Stimulated activated memory B cell treated with anti-CD40 and anti-IgM and Interleukin-4, amounts not matched to agents 10 μg/mL and 1 μg/mL and 100 μg/mL, for 72 hours (primary cell): ENCODE measurements at regions not wholly inside any gene's neighbourhood (a gene's known extent, or its start where the extent isn't known, plus 50 kb on each side); places are given as distances from the start of the nearest gene placed in this dataset.
"Not testable (repeated sequence)": the region's sequence is repeated elsewhere in the genome, so short reads cannot be mapped to it uniquely, and the experiment has no call there.

Experiments used
- ATAC-seq: fragments of 150-1000 bp; cut with Tn5 transposase; 2 replicates; pipeline ENCODE4 v1.10.0; 2021
- H3K27ac Mint-ChIP-seq: one replicate; pipeline ENCODE4 v1.8.0; 2022; ENCODE audit warnings: mild to moderate bottlenecking, mixed read lengths
- H3K27me3 Mint-ChIP-seq: one replicate; pipeline ENCODE4 v1.8.0; 2022; ENCODE audit warnings: mixed read lengths
- H3K36me3 Mint-ChIP-seq: one replicate; pipeline ENCODE4 v1.8.0; 2022; ENCODE audit warnings: mixed read lengths
- H3K4me1 Mint-ChIP-seq: one replicate; pipeline ENCODE4 v1.8.0; 2022; ENCODE audit warnings: mixed read lengths
- H3K4me3 Mint-ChIP-seq: one replicate; pipeline ENCODE4 v1.8.0; 2022; ENCODE audit warnings: mild to moderate bottlenecking, moderate library complexity, mixed read lengths
- H3K9me3 Mint-ChIP-seq: one replicate; pipeline ENCODE4 v1.8.0; 2022; ENCODE audit warnings: mixed read lengths

DNA sequence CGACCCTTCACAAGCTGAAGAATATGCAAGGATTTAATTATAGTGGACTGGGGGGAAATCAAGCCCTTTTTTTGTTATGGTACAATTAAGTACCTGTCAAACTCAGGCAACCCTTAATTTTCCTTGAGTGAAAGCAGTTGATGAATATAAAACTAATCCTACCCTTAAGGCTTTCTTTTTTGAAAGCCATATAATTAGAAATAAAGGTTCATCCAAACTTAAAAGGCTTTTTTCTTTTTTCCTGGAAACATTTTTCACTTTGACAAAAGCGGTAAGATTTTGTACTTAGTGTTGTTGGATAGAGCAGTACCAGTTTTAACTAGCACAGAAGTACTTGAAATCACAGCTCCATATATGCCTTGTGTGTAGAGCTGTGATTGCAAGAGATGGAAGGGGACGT is 91.9 kb upstream of the MANSC4 start:
- Mint-ChIP-seq H3K4me1 (no peaks in the 10 kb centered on the region), H3K4me3 (no peak overlapping the region), H3K27me3 (no peaks in the 10 kb centered on the region), H3K36me3 (no peaks in the 10 kb centered on the region), H3K27ac (no peak overlapping the region), H3K9me3 (peaks cover 2% of the 10 kb centered on the region)
- ATAC-seq: no peak

DNA sequence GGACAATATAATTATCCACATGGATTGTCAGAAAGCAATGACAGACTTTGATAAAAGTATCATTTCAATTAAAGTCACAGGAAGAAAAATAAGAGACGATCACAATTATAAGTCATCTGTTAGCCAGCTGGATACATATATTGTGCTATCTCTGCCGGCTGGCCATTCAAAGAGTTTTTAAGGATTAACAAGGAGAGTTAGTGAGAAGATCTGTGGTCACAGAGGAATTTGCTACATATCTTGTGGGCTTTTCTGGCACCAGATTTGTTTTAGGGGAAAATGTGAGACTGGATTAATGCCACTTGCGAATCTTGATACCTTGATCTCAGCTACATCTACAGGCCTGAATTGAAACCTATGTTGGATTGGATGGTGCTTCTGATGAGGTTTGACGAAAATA is 90.9 kb upstream of the MANSC4 start:
- Mint-ChIP-seq H3K36me3 (no peaks in the 10 kb centered on the region), H3K4me3 (no peak overlapping the region), H3K27ac (no peak overlapping the region), H3K27me3 (no peaks in the 10 kb centered on the region), H3K9me3 (peaks cover 2% of the 10 kb centered on the region), H3K4me1 (no peaks in the 10 kb centered on the region)
- ATAC-seq: no peak

DNA sequence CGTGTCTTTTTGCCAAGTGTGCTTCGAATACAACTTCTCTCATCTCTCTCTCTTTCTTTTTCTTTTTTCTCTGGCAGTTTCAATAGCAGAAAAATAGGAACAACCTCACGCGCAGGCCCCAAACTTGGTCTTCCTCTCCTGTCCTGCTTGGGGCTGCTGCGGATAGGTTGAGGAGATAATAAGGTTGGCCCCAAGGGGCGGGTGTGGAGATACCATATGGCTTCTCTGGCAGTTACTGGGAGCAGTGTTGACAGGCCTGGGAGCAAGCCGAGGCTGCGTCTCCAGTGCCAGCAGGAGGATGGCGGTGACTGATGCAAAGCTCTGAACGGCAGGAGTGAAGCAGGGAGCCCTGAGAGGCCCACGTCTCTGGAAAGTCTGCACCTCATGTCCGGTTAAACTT is 89.5 kb upstream of the MANSC4 start:
- H3K27me3 Mint-ChIP-seq: no peaks in the 10 kb centered on the region
- ATAC-seq: no peak
- no peak overlapping the region for H3K4me3 Mint-ChIP-seq
- H3K9me3 Mint-ChIP-seq: peaks cover 2% of the 10 kb centered on the region
- no peaks in the 10 kb centered on the region for H3K36me3 Mint-ChIP-seq
- no peaks in the 10 kb centered on the region for H3K4me1 Mint-ChIP-seq
- no peak overlapping the region for H3K27ac Mint-ChIP-seq

DNA sequence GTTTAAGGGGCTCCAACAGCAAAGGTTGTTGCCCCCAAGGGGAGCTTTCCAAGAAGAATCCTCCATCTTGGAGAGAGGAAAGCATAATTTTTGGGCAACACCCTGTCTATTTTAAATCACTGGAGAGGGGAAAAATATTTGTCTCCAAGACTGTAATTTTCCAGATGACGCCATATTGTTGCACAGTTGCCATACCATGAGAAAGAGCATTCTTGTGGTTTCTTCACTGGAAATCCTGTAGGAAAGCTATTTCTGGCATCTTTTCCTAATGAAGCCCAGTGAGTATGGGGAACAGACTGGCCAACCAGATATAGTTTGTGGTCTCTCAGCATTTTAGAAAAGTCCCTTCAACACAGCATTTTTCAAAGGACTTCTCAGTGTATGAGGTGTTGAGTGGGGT is 88.1 kb upstream of the MANSC4 start:
- no peak for ATAC-seq
- H3K27ac Mint-ChIP-seq: no peak overlapping the region
- no peak overlapping the region for H3K4me3 Mint-ChIP-seq
- H3K4me1 Mint-ChIP-seq: no peaks in the 10 kb centered on the region
- H3K9me3 Mint-ChIP-seq: peaks cover 2% of the 10 kb centered on the region
- no peaks in the 10 kb centered on the region for H3K36me3 Mint-ChIP-seq
- H3K27me3 Mint-ChIP-seq: no peaks in the 10 kb centered on the region

DNA sequence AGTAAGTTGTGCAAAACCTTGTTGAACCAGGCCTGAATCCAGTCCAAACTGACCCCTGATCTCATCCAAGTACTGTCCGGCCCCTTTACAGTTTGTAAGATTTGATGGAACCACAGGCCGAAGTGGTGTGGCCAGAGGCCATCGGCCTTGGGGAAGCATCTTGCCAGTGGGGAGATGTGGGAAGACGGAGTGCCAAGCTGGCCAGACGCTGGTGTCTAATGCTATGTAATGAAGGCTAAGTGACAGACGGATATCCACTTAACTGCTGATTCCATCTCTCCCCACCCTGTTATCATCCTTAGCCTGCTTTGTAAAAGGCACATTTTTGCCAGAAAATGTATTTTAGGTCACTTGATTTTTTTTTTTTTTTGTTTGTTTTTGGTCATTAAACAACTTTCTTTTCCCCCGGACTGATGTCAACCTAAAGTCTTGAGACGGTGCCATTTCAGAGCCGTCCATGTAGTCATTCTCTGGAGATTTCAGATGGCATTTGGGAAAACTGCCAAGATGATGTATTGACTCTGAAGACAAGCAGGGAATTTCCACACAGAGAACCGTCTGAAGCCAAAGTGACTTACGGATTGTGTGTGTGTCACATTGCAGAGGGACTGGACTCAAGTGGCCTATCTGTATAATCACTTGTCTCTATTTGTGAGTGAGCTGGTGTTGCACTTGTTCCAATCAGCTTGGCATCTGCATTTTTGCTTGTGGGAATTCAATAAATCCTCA is 86.5 kb upstream of the MANSC4 start:
- Mint-ChIP-seq H3K4me1 (no peaks in the 10 kb centered on the region), H3K9me3 (no peaks in the 10 kb centered on the region), H3K36me3 (no peaks in the 10 kb centered on the region), H3K27me3 (no peaks in the 10 kb centered on the region), H3K27ac (no peak overlapping the region), H3K4me3 (no peak overlapping the region)
- no peak for ATAC-seq

DNA sequence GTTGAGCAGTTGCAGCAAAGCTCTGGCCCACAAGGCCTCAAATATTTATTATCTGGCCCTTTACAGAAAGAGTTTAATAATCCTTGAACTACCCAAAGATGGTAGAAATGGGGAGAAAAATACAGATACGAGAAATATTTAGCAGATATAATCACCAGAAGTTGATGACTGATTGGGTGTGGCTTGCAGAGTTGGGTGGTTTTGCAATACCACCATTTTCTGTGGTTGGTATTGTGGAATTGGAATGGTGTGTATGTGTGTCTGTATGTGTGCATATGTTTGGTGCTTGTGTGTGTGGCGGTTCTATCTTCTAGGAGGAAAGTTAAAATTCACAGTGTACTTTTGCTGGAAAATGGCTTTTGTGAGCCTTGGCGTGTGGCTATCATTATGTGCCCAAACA is 85.4 kb upstream of the MANSC4 start:
- Mint-ChIP-seq H3K4me3 (no peak overlapping the region), H3K27ac (no peak overlapping the region), H3K4me1 (no peaks in the 10 kb centered on the region), H3K9me3 (no peaks in the 10 kb centered on the region), H3K27me3 (no peaks in the 10 kb centered on the region), H3K36me3 (no peaks in the 10 kb centered on the region)
- no peak for ATAC-seq

DNA sequence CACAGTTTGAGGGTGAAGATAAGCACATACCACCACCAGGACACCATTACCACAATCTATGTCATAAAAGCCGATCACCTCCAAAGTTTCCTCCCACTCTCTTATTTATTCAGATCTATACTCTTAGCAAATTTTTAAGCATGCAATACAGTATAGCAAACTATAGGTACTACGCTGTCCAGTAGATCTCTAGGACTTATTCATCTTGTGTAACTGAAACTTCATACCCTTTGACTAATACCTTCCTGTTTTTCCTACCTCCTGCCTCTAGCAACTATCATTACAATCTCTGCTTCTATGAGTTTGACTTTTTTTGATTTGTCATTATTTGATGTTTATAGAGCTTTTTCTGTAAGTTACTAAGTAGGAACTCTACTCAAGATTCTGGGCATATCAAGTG is 84.5 kb upstream of the MANSC4 start:
- no peak overlapping the region for H3K4me3 Mint-ChIP-seq
- H3K27me3 Mint-ChIP-seq: no peaks in the 10 kb centered on the region
- H3K4me1 Mint-ChIP-seq: no peaks in the 10 kb centered on the region
- no peak overlapping the region for H3K27ac Mint-ChIP-seq
- H3K9me3 Mint-ChIP-seq: no peaks in the 10 kb centered on the region
- H3K36me3 Mint-ChIP-seq: no peaks in the 10 kb centered on the region
- ATAC-seq: no peak

DNA sequence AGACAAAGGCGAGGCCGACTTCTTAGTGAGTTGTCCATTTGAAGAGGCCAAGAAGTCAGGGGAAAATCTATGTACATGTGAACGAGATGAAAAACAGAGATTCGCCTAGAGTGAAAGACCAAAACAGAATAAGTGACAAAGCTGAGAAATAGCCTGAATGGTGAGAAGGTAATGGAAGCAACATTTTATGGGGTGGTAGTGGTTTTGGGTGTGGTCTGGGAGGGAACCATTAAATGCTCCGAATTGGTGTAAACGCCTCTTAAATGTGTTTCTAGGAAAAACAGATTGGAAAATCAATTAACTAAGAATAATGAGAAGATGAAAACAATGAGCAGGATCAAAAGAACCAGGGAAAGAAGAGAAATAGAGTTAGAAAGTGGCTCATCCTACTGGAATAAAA is 83.8 kb upstream of the MANSC4 start:
- Mint-ChIP-seq H3K27me3 (peaks cover 5% of the 10 kb centered on the region), H3K4me3 (no peak overlapping the region), H3K36me3 (no peaks in the 10 kb centered on the region), H3K9me3 (no peaks in the 10 kb centered on the region), H3K27ac (no peak overlapping the region), H3K4me1 (no peaks in the 10 kb centered on the region)
- ATAC-seq: no peak

DNA sequence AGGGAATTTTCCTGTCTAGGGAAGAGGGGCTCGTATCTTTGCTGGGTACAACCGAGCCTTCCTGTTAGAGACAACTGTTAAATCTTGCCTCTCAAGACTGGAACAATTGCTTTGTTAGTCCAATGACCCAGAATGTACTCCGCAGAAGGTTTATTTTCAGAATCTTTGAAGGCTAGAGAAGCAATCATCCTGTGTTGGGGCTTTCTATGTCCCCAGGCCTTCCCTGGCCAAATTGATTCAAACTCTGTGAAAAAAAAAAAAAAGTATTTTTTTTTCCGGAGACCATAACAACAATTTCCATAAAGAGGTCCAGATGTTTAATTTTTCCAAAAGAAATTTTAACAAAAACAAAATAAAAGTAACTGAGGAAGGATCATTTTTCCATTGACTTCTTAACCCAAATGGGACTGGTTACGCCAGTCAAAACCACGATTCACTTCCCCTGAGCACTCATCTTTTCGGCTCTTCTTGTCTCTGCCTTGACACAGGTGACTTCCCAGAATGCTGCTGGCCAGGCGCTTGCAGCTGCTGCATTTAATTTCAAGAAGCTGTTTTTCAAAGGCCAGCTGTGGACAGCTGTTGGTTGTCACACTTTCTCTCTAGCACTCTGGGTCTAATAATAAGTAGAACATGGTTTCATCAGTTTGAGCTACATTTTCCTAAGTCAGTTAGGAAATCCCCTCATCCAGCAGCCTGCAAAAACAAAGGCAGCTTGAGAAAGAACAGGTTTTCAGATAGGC is 81.6 kb upstream of the MANSC4 start:
- ATAC-seq: peak; percentile 76
- Mint-ChIP-seq H3K36me3 (no peaks in the 10 kb centered on the region), H3K4me1 (no peaks in the 10 kb centered on the region), H3K9me3 (peaks cover 2% of the 10 kb centered on the region), H3K27ac (no peak overlapping the region), H3K4me3 (no peak overlapping the region), H3K27me3 (peaks cover 10% of the 10 kb centered on the region)

DNA sequence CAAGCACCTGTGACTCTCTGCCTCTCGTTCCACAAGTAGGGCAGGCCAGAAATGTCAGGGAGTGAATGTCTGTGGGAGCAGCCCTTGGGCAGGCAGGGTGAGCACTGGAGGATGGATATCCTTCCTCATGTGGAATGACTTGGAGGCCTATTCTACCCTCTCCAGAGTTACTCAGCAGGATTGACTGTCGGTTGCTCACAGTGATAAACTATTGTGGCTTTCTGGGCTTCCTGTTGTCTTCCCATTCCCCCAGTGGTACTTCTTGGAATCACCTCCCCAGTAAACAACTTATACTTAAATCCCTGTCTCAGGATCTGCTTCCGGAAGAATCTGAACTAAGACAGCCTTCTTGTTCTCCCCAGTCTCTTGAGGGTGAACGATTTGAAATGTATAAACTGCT is 79.6 kb upstream of the MANSC4 start:
- no peak overlapping the region for H3K4me3 Mint-ChIP-seq
- no peak overlapping the region for H3K27ac Mint-ChIP-seq
- H3K36me3 Mint-ChIP-seq: no peaks in the 10 kb centered on the region
- no peaks in the 10 kb centered on the region for H3K4me1 Mint-ChIP-seq
- H3K9me3 Mint-ChIP-seq: peaks cover 2% of the 10 kb centered on the region
- peaks cover 10% of the 10 kb centered on the region for H3K27me3 Mint-ChIP-seq
- no peak for ATAC-seq

DNA sequence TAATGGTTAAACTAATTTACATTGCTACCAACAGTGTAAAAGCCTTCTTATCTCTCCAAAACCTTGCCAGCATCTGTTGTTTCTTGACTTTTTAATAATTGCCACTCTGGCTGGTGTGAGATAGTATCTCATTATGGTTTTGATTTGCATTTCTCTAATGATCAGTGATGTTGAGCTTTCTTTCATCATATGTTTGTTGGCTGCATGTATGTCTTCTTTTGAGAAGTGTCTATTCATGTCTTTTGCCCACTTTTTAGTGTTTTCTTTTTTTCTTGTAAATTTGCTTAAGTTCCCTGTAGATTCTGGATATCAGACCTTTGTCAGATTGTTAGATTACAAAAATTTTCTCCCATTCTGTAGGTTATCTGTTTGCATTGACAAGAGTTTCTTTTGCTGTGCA is 77.0 kb upstream of the MANSC4 start:
- not testable (repeated sequence) for H3K27ac Mint-ChIP-seq, H3K9me3 Mint-ChIP-seq, H3K27me3 Mint-ChIP-seq, H3K4me3 Mint-ChIP-seq, ATAC-seq, H3K4me1 Mint-ChIP-seq, H3K36me3 Mint-ChIP-seq

DNA sequence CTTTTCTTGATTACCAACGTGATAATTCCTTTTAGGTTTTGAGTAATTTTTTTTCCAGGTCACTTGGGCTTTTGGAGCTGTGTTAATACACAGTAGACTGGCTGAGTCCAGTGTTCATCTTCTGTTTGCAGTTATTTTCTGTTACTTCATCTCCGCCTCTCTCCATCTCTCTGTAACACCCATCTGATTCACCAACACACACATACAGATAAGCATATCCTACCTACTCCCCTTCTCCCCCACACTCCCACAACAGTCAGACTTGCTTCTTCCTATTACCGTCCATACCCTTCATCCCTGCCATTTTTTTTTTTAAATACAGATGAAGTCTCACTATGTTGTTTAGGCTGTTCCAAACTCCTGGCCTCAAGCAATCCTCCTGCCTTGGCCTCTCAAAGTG is 72.7 kb upstream of the MANSC4 start:
- no peak for ATAC-seq
- Mint-ChIP-seq H3K27me3 (peaks cover 12% of the 10 kb centered on the region), H3K36me3 (no peaks in the 10 kb centered on the region), H3K9me3 (peaks cover 9% of the 10 kb centered on the region), H3K27ac (no peak overlapping the region), H3K4me3 (no peak overlapping the region), H3K4me1 (no peaks in the 10 kb centered on the region)
